Astrocyte (in vitro differentiated cells and primary cell): ENCODE measurements at regions not wholly inside any gene's neighbourhood (a gene's known extent, or its start where the extent isn't known, plus 50 kb on each side); places are given as distances from the start of the nearest gene placed in this dataset.

Experiments used
- CTCF ChIP-seq: IDR thresholded peaks from 2 replicates; pipeline ENCODE4 v1.5.1; 2011; ENCODE audit warnings: low read depth, mild to moderate bottlenecking, inconsistent platforms, low read length, moderate library complexity; ENCODE audit not compliant: insufficient read depth
- EZH2 ChIP-seq: IDR thresholded peaks from 2 replicates; pipeline ENCODE4 v1.6.1; 2012; ENCODE audit warnings: mild to moderate bottlenecking, low read length, inconsistent platforms; ENCODE audit not compliant: insufficient read depth

- TF ChIP-seq CTCF, result no peak
- no peak for TF ChIP-seq EZH2
Observed at GRCh38 chr5:142386137-142387023, 61.6 kb upstream of the SPRY4 start.
